HCT116 (cell line): ENCODE measurements at regions not wholly inside any gene's neighbourhood (a gene's known extent, or its start where the extent isn't known, plus 50 kb on each side); places are given as distances from the start of the nearest gene placed in this dataset.

Experiments
- ATAC-seq: fragments of 200-7000 bp; cut with Tn5 transposase; 2 replicates; pipeline ENCODE4 v1.9.1; 2020; ENCODE audit warnings: mild to moderate bottlenecking, moderate library complexity
- BruUV-seq: library from RNA; stranded (reverse); fragments of 400-500 nt; replicated peaks from 2 replicates; lab custom pipeline; 2021; lab: Mats Ljungman, UMichigan
- CTCF ChIA-PET: fragments of 300-600 bp; sonication (Branson Sonifier 250); formaldehyde crosslinking; loops from one replicate; lab custom pipeline; 2021; ENCODE audit warnings: antibody characterized with exemption; lab: Charles Lee
- POLR2A ChIA-PET: fragments of 300-600, 350-600 bp; sonication (Branson Sonifier 250); formaldehyde crosslinking; loops from one replicate; lab custom pipeline; 2021; ENCODE audit warnings: antibody characterized with exemption; lab: Charles Lee
- RAD21 ChIA-PET, 2 experiments: fragments of 300-600 bp; sonication (Branson Sonifier 250); formaldehyde crosslinking; loops; one replicate each; lab custom pipeline; 2023; ENCODE audit warnings: low total read pairs in 2 of 2; ENCODE audit not compliant: uncharacterized antibody in 2 of 2, unreplicated experiment in 2 of 2, low non-redundant PET in 1 of 2; lab: Charles Lee
- DNase-seq: peaks from one replicate; pipeline ENCODE4 v3.0.0-alpha.2; 2010; ENCODE audit warnings: low read depth, low spot score
- H2AFZ ChIP-seq: fragments of 200-600 bp; shearing (Covaris generic), sonication (generic); 2 replicates; pipeline ENCODE4 v1.6.1; 2017; ENCODE audit warnings: low read depth, mixed run types, mixed read lengths, antibody characterized with exemption, low read length; ENCODE audit not compliant: poor library complexity, severe bottlenecking
- H3K27ac ChIP-seq: 2 replicates; pipeline ENCODE4 v1.5.1; 2012; ENCODE audit warnings: low read depth, low read length
- H3K27me3 ChIP-seq: fragments of 200-600 bp; sonication (generic); 2 replicates; pipeline ENCODE4 v1.6.1; 2016; ENCODE audit warnings: mixed run types, low read length, mixed read lengths; ENCODE audit not compliant: insufficient read depth
- H3K36me3 ChIP-seq, 2 experiments: fragments of 200-500 bp in 1 of 2; fragments of 200-600 bp in 1 of 2; sonication (Bioruptor generic) in 1 of 2; sonication (generic) in 1 of 2; 2 replicates each; pipeline versions ENCODE4 v1.5.1 to v1.6.1; 2014 to 2016; ENCODE audit warnings: low read length in 2 of 2, inconsistent platforms in 1 of 2, mixed read lengths in 1 of 2, mixed run types in 1 of 2; ENCODE audit not compliant: insufficient read depth in 2 of 2, control insufficient read depth in 1 of 2
- H3K4me1 ChIP-seq, 2 experiments: fragments of 200-600 bp in 1 of 2; sonication (generic) in 1 of 2; 2 replicates each; pipeline versions ENCODE4 v1.5.1 to v1.6.1; 2012 to 2017; ENCODE audit warnings: low read length in 2 of 2, inconsistent platforms in 1 of 2, mild to moderate bottlenecking in 1 of 2, mixed read lengths in 1 of 2, mixed run types in 1 of 2, moderate library complexity in 1 of 2; ENCODE audit not compliant: insufficient read depth in 2 of 2, control insufficient read depth in 1 of 2
- H3K4me2 ChIP-seq: fragments of 200-600 bp; sonication (generic); 2 replicates; pipeline ENCODE4 v1.6.1; 2017; ENCODE audit warnings: mixed run types, low read length, mixed read lengths
- H3K4me3 ChIP-seq, 2 experiments: fragments of 200-600 bp in 1 of 2; sonication (generic) in 1 of 2; replicated peaks in 1 of 2; 2 replicates each; pipeline ENCODE4 v1.5.1; 2011 to 2016; ENCODE audit warnings: low read length in 2 of 2, control low read depth in 1 of 2, low read depth in 1 of 2, mild to moderate bottlenecking in 1 of 2, mixed read lengths in 1 of 2, mixed run types in 1 of 2
- H3K79me2 ChIP-seq: fragments of 200-600 bp; sonication (generic); 2 replicates; pipeline ENCODE4 v1.6.1; 2017; ENCODE audit warnings: mild to moderate bottlenecking, mixed run types, low read length, moderate library complexity, mixed read lengths; ENCODE audit not compliant: insufficient read depth
- H3K9ac ChIP-seq: fragments of 200-600 bp; sonication (generic); 2 replicates; pipeline ENCODE4 v1.6.1; 2016; ENCODE audit warnings: low read length, mixed read lengths
- H3K9me2 ChIP-seq: fragments of 200-600 bp; sonication (generic), shearing (Covaris generic); 2 replicates; pipeline ENCODE4 v1.6.1; 2017; ENCODE audit warnings: mixed run types, mild to moderate bottlenecking, moderate library complexity; ENCODE audit not compliant: insufficient read depth
- H3K9me3 ChIP-seq, 2 experiments: fragments of 200-500 bp in 1 of 2; fragments of 200-600 bp in 1 of 2; sonication (Bioruptor generic) in 1 of 2; sonication (generic) in 1 of 2; 2 replicates each; pipeline ENCODE4 v1.6.1; 2014 to 2017; ENCODE audit warnings: low read length in 2 of 2, mixed read lengths in 2 of 2, inconsistent platforms in 1 of 2, low read depth in 1 of 2, mild to moderate bottlenecking in 1 of 2, mixed run types in 1 of 2, moderate library complexity in 1 of 2; ENCODE audit not compliant: control insufficient read depth in 1 of 2, insufficient read depth in 1 of 2
- H4K20me1 ChIP-seq: fragments of 200-600 bp; sonication (generic), shearing (Covaris generic); 2 replicates; pipeline ENCODE4 v1.6.1; 2017; ENCODE audit warnings: mixed run types, mild to moderate bottlenecking, moderate library complexity; ENCODE audit not compliant: insufficient read depth
- EGR1 ChIP-seq: IDR thresholded peaks from 2 replicates; pipeline ENCODE4 v1.6.1; 2012; ENCODE audit warnings: low read depth
- FOSL1 ChIP-seq: IDR thresholded peaks from 2 replicates; pipeline ENCODE4 v1.6.1; 2012; ENCODE audit warnings: low read depth
- JUND ChIP-seq: IDR thresholded peaks from 2 replicates; pipeline ENCODE4 v1.6.1; 2012
- POLR2A ChIP-seq: IDR thresholded peaks from 2 replicates; pipeline ENCODE4 v1.7.0; 2011; ENCODE audit warnings: borderline replicate concordance; ENCODE audit not compliant: insufficient read depth, insufficient read length; ENCODE audit errors: extremely low read depth
- RAD21 ChIP-seq: IDR thresholded peaks from 2 replicates; pipeline ENCODE4 v1.6.1; 2012; ENCODE audit warnings: low read depth, mild to moderate bottlenecking
- SIN3A ChIP-seq: IDR thresholded peaks from 2 replicates; pipeline ENCODE4 v1.6.1; 2012; ENCODE audit warnings: low read depth
- SP1 ChIP-seq: IDR thresholded peaks from 2 replicates; pipeline ENCODE4 v1.6.1; 2012; ENCODE audit warnings: low read depth
- SRF ChIP-seq: IDR thresholded peaks from 2 replicates; pipeline ENCODE4 v1.6.1; 2012; ENCODE audit warnings: low read depth
- TCF7L2 ChIP-seq: IDR thresholded peaks from 2 replicates; pipeline ENCODE4 v1.7.0; 2011; ENCODE audit warnings: borderline replicate concordance, inconsistent platforms; ENCODE audit not compliant: insufficient read depth, insufficient read length; ENCODE audit errors: extremely low read depth
- YY1 ChIP-seq: IDR thresholded peaks from 2 replicates; pipeline ENCODE4 v1.6.1; 2011; ENCODE audit warnings: low read length, low read depth, moderate library complexity, mild to moderate bottlenecking; ENCODE audit not compliant: insufficient replicate concordance; ENCODE audit errors: extremely low read depth
- ZNF274 ChIP-seq: fragments of 200-500 bp; sonication (Bioruptor generic); IDR thresholded peaks from 2 replicates; pipeline ENCODE4 v1.6.1; 2014; ENCODE audit warnings: mild to moderate bottlenecking, low read depth, low read length, inconsistent platforms
- intact Hi-C: fragments of 100-400 bp; cut with micrococcal nuclease; formaldehyde crosslinking; loops from 2 replicates; pipeline ENCODE4 v1.10.0; 2022
- TF ChIP-seq, protein P1 (sequence below): IDR thresholded peaks from 2 replicates; pipeline ENCODE4 v1.6.1; 2012
- TF ChIP-seq, protein P2 (sequence below): IDR thresholded peaks from 2 replicates; pipeline ENCODE4 v1.6.1; 2011; ENCODE audit warnings: mild to moderate bottlenecking, low read length, moderate library complexity; ENCODE audit not compliant: insufficient replicate concordance; ENCODE audit errors: extremely low read depth
- TF ChIP-seq, protein P3 (sequence below): IDR thresholded peaks from 2 replicates; pipeline ENCODE4 v1.6.1; 2012; ENCODE audit warnings: low read depth
- TF ChIP-seq, protein P4 (sequence below): IDR thresholded peaks from 2 replicates; pipeline ENCODE4 v1.6.1; 2012

DNA sequence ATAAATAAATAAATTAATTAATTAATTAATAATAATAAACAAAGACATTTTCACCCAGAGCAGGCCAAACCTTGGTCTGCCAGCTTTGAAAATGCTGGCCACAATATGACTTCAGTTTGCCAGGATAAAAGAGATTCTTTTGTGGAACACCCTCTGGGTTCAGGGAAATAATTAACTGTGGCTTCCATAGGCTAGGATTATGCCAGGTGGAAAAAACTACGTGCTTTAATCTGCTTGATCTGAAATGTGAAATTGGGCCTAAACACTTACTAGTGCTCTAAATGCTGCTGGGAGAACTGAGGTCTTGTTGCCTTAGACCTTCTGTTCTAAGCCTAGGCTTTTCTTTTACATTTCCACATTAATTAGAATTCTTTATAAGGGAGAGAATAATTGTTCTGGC lies 650.0 kb downstream of the DIAPH3 start:
- RAD21 ChIA-PET = no interaction called here

More for the DNA sequence above, 650.0 kb downstream of the DIAPH3 start:
- intact Hi-C loops = no loop called here
- Histone ChIP-seq H3K4me3 (no peak overlapping the region), H3K9me3 (no peaks in the 10 kb centered on the region), H3K9ac (no peak overlapping the region), H2AFZ (no peak overlapping the region), H3K79me2 (no peaks in the 10 kb centered on the region), H3K27me3 (no peaks in the 10 kb centered on the region), H3K4me1 (no peaks in the 10 kb centered on the region), H3K9me2 (no peaks in the 10 kb centered on the region), H3K36me3 (no peaks in the 10 kb centered on the region), H4K20me1 (no peaks in the 10 kb centered on the region), H3K27ac (no peak overlapping the region), H3K4me2 (no peak overlapping the region)
- no TSS peak for BruUV-seq
- CTCF ChIA-PET = no interaction called here
- DNase-seq = no peak
- ATAC-seq = no peak
- TF ChIP-seq SRF (no peak), JUND (no peak), YY1 (no peak), EGR1 (no peak), SIN3A (no peak), RAD21 (no peak), TCF7L2 (no peak), ZNF274 (no peak), POLR2A (no peak), FOSL1 (no peak), SP1 (no peak)
- TF ChIP-seq, protein P1, sequence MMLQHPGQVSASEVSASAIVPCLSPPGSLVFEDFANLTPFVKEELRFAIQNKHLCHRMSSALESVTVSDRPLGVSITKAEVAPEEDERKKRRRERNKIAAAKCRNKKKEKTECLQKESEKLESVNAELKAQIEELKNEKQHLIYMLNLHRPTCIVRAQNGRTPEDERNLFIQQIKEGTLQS = no peak
- TF ChIP-seq, protein P2, sequence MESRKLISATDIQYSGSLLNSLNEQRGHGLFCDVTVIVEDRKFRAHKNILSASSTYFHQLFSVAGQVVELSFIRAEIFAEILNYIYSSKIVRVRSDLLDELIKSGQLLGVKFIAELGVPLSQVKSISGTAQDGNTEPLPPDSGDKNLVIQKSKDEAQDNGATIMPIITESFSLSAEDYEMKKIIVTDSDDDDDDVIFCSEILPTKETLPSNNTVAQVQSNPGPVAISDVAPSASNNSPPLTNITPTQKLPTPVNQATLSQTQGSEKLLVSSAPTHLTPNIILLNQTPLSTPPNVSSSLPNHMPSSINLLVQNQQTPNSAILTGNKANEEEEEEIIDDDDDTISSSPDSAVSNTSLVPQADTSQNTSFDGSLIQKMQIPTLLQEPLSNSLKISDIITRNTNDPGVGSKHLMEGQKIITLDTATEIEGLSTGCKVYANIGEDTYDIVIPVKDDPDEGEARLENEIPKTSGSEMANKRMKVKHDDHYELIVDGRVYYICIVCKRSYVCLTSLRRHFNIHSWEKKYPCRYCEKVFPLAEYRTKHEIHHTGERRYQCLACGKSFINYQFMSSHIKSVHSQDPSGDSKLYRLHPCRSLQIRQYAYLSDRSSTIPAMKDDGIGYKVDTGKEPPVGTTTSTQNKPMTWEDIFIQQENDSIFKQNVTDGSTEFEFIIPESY = no peak
- TF ChIP-seq, protein P3, sequence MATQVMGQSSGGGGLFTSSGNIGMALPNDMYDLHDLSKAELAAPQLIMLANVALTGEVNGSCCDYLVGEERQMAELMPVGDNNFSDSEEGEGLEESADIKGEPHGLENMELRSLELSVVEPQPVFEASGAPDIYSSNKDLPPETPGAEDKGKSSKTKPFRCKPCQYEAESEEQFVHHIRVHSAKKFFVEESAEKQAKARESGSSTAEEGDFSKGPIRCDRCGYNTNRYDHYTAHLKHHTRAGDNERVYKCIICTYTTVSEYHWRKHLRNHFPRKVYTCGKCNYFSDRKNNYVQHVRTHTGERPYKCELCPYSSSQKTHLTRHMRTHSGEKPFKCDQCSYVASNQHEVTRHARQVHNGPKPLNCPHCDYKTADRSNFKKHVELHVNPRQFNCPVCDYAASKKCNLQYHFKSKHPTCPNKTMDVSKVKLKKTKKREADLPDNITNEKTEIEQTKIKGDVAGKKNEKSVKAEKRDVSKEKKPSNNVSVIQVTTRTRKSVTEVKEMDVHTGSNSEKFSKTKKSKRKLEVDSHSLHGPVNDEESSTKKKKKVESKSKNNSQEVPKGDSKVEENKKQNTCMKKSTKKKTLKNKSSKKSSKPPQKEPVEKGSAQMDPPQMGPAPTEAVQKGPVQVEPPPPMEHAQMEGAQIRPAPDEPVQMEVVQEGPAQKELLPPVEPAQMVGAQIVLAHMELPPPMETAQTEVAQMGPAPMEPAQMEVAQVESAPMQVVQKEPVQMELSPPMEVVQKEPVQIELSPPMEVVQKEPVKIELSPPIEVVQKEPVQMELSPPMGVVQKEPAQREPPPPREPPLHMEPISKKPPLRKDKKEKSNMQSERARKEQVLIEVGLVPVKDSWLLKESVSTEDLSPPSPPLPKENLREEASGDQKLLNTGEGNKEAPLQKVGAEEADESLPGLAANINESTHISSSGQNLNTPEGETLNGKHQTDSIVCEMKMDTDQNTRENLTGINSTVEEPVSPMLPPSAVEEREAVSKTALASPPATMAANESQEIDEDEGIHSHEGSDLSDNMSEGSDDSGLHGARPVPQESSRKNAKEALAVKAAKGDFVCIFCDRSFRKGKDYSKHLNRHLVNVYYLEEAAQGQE = no peak
- TF ChIP-seq, protein P4, sequence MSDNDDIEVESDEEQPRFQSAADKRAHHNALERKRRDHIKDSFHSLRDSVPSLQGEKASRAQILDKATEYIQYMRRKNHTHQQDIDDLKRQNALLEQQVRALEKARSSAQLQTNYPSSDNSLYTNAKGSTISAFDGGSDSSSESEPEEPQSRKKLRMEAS = no peak
- POLR2A ChIA-PET = no interaction called here
